BJ (cell line): ENCODE measurements at regions not wholly inside any gene's neighbourhood (a gene's known extent, or its start where the extent isn't known, plus 50 kb on each side); places are given as distances from the start of the nearest gene placed in this dataset.

Experiments used
- CTCF ChIA-PET: fragments of 350-600 bp; formaldehyde crosslinking; extraction: SDS; loops from one replicate; lab custom pipeline; 2021; ENCODE audit warnings: antibody characterized with exemption, inconsistent platforms; lab: Yijun Ruan, JAX
- POLR2A ChIA-PET: fragments of 300-600 bp; sonication (Branson Sonifier 250); formaldehyde crosslinking; extraction: SDS; loops from one replicate; lab custom pipeline; 2021; ENCODE audit warnings: antibody characterized with exemption; lab: Charles Lee
- DNase-seq: peaks from one replicate; pipeline ENCODE4 v3.0.0-alpha.2; 2011; ENCODE audit warnings: low read depth
- H3K27me3 ChIP-seq: 2 replicates; pipeline ENCODE4 v1.6.0; 2011; ENCODE audit warnings: low read length; ENCODE audit not compliant: control insufficient read depth, insufficient read depth
- H3K36me3 ChIP-seq: 2 replicates; pipeline ENCODE4 v1.5.1; 2011; ENCODE audit warnings: low read length; ENCODE audit not compliant: control insufficient read depth, insufficient read depth
- H3K4me3 ChIP-seq: 2 replicates; pipeline ENCODE4 v1.5.1; 2011; ENCODE audit warnings: low read depth, mild to moderate bottlenecking, control low read depth, low read length
- TF ChIP-seq, protein P1 (sequence below): IDR thresholded peaks from 2 replicates; pipeline ENCODE4 v1.5.1; 2011; ENCODE audit warnings: low read depth, mild to moderate bottlenecking, control low read depth, inconsistent platforms, low read length, moderate library complexity; ENCODE audit not compliant: insufficient read depth

DNA sequence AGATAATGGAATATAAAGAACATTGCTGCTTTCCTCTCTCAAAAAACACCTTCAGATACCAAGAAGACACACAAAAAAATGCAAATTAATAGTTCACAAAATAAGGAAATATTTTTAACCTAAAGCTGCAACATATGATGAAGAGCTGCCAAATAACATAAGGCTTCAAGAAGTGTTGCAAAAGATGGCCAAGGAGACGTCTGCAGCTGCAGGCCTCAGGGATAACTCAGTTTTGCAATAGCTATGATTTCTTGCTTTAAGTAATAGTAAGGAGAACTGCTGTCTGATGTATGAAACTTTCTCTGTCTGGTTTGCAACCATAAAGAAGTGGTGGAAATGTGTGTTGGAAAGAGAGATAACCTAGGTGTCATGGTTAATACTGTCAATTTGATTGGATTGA, 1237.5 kb downstream of the MRPL39 start:
- TF ChIP-seq, protein P1, sequence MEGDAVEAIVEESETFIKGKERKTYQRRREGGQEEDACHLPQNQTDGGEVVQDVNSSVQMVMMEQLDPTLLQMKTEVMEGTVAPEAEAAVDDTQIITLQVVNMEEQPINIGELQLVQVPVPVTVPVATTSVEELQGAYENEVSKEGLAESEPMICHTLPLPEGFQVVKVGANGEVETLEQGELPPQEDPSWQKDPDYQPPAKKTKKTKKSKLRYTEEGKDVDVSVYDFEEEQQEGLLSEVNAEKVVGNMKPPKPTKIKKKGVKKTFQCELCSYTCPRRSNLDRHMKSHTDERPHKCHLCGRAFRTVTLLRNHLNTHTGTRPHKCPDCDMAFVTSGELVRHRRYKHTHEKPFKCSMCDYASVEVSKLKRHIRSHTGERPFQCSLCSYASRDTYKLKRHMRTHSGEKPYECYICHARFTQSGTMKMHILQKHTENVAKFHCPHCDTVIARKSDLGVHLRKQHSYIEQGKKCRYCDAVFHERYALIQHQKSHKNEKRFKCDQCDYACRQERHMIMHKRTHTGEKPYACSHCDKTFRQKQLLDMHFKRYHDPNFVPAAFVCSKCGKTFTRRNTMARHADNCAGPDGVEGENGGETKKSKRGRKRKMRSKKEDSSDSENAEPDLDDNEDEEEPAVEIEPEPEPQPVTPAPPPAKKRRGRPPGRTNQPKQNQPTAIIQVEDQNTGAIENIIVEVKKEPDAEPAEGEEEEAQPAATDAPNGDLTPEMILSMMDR, result no peak
- no peaks in the 10 kb centered on the region for H3K27me3 ChIP-seq
- POLR2A ChIA-PET, result no interaction called here
- CTCF ChIA-PET, result interaction anchor here (0.7 kb wide), 1 partner anchor 862 kb away, joined by 5 read pairs; no protein-coding TSS in a partner anchor
- H3K36me3 ChIP-seq, result no peaks in the 10 kb centered on the region
- no peak for DNase-seq
- no peak overlapping the region for H3K4me3 ChIP-seq

DNA sequence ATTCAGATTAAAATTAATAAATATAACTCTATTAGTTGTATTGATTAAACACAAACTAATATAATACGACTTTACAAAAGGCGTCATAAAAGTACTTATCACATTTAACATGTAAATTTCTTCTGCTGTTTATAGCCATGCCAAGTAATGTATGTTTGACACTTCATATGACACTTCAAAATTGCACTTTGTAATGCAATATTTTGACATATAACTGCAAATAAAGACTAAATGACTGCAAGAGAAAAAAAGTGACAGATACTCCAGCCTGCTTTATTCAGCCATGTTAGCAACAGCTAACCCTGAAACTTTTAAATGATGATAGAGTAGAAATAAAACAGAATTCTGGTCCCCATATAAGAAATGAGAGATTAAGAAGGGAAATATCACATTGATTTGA, 1238.0 kb downstream of the MRPL39 start:
- TF ChIP-seq, protein P1, result no peak
- POLR2A ChIA-PET, result no interaction called here
- CTCF ChIA-PET, result interaction anchor here (0.7 kb wide), 1 partner anchor 861 kb away, joined by 5 read pairs; no protein-coding TSS in a partner anchor
- Histone ChIP-seq H3K27me3 (no peaks in the 10 kb centered on the region), H3K4me3 (no peak overlapping the region), H3K36me3 (no peaks in the 10 kb centered on the region)
- no peak for DNase-seq

DNA sequence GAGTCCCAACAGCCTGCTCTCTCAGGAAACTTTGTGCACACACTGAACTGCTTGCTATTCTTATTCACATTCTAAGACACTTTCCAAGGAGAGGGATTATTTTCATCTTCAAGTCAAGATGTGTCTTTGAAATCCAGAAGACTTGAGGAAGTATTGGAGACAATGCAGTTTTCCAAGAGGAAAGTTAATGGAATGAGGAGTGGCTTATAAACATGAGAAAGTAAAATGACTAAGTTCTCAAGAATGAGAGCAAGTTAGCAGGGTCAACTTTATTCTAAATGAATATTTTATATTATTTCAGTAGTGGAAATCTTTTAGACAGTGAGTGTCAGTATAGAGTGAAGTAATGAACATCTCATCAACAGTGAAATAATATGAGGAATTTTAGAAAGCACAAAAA, 1239.3 kb downstream of the MRPL39 start:
- no peaks in the 10 kb centered on the region for H3K27me3 ChIP-seq
- no peak for DNase-seq
- no peak overlapping the region for H3K4me3 ChIP-seq
- TF ChIP-seq, protein P1, result no peak
- no peaks in the 10 kb centered on the region for H3K36me3 ChIP-seq
- POLR2A ChIA-PET, result no interaction called here
- CTCF ChIA-PET, result no interaction called here

DNA sequence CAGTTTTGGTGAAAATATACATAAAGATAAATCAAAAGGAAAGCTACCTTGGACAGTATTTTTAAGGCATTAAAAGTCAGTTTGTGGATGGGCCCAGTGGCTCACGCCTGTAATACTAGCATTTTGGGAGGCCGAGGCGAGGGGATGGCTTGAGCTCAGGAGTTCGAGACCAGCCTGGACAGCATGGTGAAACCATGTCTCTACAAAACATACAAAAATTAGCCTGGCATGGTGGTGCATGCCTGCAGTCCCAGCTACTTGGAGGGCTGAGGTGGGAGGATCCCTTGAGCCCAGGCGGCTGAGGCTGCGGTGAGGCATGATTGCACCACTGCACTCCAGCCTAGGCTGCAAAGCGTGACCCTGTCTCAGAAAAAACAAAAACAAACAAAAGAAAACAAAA, 1253.8 kb downstream of the MRPL39 start:
- ChIA-PET CTCF (interaction anchor here (0.9 kb wide), 1 partner anchor 138 kb away, joined by 3 read pairs; no protein-coding TSS in a partner anchor), POLR2A (no interaction called here)
- DNase-seq, result no peak
- TF ChIP-seq, protein P1, result no peak
- no peaks in the 10 kb centered on the region for H3K36me3 ChIP-seq
- no peak overlapping the region for H3K4me3 ChIP-seq
- H3K27me3 ChIP-seq, result no peaks in the 10 kb centered on the region

DNA sequence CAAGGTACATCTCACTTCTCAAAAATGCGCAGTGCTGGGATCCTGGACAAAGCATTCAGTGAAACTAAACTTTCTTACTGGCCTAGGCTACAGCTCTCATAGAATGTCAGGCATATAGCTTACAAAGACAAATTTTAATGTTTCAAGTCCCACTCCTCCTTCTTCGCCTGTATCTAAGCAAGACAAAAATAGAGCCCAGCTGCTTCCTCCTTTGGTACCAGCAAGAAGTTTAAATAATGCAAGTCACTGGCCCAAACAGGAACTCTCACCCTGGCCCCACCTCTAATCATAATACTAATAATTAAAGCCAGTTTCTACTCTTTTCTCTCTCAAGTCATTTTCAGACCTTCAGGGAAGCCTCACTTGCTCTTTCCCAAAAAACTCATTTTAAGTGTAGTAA, 1267.9 kb downstream of the MRPL39 start:
- no peak for DNase-seq
- ChIA-PET CTCF (no interaction called here), POLR2A (no interaction called here)
- TF ChIP-seq, protein P1, result no peak
- Histone ChIP-seq H3K4me3 (no peak overlapping the region), H3K36me3 (no peaks in the 10 kb centered on the region), H3K27me3 (no peaks in the 10 kb centered on the region)
